Amniotic stem cell (primary cell): ENCODE measurements at regions not wholly inside any gene's neighbourhood (a gene's known extent, or its start where the extent isn't known, plus 50 kb on each side); places are given as distances from the start of the nearest gene placed in this dataset.
"Not testable (repeated sequence)": the region's sequence is repeated elsewhere in the genome, so short reads cannot be mapped to it uniquely, and the experiment has no call there.

ENCODE experiments used
- DNase-seq: peaks from one replicate; lab custom pipeline; 2025; lab: John Stamatoyannopoulos, UW

DNA sequence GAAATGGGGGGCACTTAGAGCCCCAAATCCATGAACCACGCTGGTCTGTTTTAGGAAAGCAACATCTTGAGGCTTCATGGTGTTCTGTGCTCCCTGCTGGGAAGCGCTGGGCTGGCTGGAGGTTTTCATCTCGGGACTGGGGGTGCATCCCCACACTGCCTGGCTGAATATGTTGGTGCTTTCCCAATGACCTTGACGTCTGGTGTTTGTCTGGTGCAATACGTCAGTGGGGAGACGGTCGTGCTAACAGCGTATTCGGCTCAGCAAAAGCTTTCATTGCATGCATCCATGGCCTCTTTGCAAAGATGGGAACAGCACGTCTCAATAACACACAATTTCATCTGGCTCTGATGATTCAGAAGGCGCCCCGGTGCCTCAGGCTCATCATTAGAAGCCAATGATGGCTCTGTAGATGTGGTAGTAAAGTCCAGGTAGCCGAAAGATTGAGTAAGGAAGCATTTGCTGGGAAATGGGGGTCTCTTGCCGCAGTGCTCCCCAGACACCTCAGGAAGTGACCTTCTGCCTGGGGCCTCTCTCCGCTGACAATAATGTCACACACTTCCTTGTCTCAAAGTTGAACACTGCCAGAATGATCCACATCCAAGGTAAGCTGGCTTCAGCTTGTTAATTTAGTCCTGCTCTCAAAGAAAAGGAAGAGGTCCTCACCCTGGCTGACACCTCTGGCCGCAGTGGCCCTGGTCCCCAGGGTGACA lies 97.7 kb downstream of the ING1 start:
- DNase-seq: no peak

DNA sequence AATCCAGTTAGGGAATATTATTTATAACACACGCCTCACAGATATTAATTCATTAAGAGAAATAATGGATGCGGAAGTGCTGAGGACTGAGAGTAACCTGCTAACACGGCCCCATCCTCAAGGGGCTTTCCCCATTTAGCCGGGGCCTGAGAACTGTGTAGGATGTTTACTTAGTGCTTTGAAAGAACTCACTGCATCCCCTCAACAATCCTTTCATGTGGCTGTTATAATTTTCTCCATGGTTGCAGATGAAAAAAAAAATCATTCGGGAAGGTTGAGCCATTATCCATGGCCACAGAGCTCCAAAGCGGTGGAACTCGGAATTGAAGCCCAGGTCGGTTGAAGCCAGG lies 98.2 kb downstream of the ING1 start:
- DNase-seq: no peak

DNA sequence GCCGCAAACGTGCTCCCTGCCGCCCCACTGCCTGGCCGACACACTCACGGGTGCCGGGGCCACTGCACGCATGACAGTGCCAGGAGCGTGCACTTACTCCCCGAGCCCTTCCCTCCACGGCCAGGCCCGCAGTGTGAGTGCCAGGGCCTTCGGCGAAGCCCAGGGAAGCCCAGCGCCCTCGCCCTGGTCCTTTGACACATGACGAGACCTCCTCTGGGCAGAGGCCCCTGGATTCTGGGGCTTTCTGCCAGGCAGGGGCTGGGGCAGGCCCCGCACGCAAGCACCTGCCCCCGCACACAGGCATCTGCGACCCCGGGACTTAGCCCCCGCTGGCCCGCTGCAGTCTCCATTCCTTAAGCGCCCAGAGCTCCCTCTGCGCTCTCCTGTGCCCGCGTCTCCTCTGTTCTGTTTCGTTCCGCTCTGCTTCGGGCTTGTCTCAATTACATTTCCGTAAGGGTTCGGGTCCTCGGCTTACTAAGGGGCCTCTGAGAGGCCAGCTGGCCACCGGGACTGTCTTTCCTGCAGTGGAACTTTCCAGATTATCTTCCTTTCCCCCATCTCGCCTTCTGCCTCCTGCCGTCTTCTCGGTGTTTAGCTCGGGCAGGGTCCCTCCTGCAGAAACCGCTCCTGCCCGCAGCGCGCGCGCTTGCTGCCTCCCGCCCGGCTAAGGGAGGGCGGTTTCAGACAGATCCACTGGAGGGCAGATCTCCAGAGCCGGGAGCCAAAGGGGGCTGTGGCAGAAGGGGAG lies 98.8 kb downstream of the ING1 start:
- DNase-seq: no peak

DNA sequence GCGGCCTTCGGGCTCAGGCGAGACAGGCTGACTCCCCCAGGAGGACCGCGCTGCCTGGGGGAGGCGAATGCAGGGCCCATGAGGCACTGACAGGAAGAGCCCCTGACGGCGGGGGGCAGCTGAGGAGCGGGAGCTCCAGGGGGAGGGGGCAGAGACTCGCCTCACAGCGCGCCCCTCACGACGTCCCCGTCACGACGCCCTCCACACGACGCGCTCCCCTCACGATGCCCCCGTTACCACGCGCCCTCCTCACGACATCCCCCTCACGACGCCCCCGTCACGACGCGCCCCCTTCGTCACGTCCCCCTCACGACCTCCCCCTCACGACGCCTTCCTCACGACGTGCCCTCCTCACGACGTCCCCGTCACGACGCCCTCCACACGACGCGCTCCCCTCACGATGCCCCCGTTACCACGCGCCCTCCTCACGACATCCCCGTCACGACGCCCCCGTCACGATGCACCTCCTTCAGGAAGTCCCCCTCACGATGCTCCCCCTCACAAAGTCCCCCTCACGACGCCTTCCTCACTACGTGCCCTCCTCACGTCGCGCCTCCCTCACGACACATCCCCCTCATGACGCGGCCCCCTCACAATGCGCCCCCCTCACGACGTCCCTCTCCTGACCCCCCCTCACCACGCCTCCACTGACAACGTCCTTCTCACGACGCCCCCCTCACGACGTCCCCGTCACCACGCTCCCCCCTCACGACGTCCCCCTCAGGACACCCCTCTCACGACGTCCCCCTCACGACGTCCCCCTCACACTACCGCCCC lies 99.6 kb downstream of the ING1 start:
- no peak for DNase-seq

DNA sequence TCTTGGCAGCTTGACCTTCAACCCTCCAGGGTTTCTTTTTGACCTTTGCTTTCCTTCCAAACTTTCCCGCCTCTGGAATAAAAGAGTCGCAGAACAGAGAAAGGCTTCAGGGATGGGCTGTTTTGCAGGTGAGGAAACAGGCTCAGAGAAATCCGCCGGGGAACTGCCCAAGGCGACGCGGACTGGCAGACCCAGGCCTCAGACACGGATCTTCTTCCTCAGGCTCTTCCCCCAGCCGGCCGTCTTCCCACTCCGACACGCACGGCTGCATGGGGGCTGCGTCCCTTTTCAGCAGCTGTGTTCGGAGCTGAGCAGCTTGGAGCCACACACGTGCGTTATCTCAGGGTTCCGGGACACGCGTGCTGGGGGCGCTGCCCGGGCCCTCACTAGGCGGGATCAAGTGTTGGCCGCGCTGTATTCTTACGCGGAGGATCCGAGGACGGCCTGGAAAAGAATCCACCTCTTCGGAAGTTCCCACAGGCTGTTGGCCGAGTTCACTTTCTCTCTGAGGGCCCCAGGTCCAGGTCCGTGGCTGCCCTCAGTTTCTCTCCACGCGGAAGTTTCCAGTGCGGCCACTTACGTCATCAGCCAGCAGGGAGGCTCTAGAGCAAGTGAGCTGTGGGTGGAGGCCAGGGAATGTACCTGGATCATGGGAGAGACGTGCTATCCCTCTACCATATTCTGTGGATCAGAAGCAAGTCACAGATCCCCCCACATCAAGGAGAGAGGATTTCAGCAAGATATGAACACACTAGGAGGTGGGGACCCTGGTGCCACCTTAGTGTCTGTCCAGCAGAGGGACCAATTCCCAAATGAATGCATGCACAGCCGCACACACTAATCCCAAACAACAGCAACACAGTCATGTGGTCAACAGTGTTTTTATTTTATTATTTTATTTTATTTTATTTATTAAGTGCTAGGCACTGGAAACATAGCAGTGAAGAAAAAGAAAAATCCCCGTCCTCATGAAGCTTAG lies 100.4 kb downstream of the ING1 start:
- DNase-seq: no peak

DNA sequence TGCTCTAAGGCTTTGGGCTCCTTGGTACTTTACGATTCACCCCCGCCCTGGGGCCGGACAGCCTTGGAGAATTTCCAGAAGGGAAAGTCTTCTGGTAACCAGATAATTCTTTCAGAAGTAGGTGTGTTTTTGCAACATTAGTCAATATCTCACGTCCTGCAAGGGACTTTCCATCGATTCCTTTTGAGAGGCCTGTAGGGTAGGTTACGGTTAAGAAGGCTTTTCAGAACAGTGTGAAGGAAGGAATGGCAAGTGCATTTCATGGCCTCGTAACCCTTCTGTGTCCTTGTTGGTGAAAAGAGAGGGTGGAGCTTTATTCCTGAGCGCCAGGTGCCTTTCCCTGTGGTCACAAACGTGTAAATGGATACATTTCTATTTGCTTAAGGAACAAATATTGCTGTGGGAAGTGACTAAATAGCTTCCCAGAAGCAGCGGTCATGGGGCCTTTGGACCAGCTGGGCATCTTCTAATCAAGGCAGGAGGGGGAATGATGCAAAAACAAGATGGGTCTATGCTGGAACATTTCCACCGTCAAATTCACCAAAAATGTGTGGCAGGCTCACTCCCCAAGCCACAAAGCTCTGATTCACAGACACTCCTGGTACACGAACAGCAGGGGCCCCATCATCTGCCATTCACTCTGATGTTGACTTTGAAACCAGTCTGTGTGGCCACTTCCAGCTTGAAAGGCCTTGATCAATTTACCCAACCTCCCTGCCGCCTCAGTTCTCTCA lies 99.2 kb downstream of the ANKRD10 start:
- no peak for DNase-seq

DNA sequence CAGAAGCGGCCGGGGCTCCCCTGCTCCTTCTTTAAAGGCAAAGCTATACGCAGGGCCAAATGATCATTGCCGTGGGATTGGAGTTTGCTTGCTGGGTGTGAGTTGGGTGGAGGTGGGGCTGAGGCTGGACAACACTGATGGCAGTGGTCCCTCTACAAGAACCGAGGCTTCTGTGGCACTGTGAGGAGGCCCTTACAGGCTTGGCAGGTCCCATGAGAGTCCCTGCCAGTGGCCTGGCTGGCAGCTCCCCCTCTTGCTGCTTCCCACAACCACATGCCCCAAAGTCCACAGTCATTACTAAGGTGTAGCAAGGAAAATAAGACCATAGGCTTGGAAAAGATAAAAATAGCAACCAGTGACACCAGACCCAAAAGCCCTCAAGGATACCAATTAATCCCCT lies 98.4 kb downstream of the ANKRD10 start:
- DNase-seq: no peak

DNA sequence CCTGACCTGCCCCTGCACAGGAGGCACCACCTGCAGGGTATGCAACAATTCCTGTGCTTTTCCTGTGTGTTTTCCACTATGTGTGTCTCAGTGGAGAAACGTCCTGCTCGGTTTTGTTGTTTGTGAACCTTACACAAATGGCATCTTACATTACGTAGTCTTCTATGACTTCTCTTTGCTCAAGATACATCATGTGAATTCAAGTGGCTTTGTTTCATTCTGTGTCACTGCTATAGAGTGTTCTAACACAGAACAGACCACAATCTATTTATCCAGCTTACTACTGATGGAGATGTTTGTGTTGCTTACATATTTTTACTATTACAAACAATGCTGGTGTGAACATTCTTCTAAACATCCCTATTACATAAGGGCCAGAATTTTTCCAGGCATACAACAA lies 97.7 kb downstream of the ANKRD10 start:
- no peak for DNase-seq

DNA sequence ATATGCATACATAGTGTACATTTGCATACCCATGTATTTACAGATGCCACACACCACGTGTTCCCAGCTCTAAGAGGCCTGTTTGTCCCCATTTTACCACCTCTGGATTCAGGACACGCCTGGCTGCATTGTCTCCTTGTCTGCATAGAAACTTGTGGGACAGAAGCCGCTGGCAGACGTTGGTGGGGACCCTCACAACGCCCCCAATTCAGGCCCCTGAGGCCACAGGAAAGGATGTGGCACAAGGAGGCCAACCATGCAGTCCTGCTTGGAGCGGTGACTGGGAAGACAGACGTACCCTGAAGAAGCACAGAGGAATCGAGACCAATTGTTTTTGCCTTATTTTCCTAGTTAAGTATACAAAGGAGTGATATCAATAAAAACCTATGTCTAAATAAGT lies 96.1 kb downstream of the ANKRD10 start:
- DNase-seq: no peak

DNA sequence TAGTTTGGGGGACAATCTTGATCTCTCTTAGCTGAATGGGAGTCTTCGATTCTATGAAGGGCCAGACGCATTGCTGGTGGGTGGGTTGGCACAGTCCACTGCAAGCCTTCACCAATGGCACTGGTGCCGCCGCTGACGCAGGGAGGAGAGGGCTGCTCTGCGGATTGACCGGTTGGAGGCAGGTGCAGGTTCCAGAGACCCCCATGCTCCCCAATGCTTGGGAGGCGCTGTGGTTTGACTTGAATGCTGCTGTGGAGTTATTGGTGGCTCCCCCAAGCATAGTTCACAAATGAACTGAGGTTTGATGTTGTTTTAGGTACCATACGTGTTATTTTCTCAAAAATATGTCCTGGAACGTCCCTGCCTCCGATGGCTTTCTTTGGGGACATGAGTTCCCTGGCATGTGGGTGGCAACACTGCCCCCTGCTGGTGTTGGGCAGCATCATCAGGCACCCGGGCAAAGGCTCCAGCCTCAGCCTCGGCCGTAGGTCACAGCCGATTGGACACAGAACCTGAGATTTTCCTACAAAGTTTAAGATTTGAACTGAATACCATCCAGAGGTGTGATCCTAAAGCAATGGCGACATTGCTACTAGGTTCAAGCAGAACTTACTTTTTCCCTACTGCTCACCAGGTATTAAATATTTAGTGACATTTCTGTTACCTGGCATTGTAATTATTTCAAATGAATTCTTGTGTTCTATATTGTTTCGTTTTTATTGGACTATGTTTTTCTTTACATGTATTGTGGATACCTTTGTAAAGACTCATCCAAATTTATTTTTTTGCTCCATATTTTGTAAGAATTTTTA lies 95.5 kb downstream of the ANKRD10 start:
- DNase-seq: peak; percentile 5

DNA sequence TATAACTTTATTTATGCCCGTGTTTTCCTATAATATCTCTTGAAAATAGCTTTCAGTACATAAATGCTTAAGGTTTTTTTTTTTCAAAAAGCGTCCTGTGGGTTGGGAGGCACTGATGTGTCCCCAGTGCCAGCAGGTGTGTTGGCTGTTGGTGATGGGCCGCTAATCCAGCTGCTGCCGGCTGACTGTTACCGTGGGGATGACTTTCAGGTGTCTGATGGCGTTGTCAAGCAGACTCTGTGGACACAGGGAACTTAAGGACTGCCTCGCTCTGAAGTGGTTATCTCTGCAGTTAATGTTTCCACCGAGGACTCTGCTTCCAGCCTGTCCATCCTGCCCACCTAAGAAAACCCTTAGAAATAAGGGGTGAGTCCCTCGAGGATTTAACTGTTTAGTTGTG lies 94.5 kb downstream of the ANKRD10 start:
- DNase-seq: no peak

DNA sequence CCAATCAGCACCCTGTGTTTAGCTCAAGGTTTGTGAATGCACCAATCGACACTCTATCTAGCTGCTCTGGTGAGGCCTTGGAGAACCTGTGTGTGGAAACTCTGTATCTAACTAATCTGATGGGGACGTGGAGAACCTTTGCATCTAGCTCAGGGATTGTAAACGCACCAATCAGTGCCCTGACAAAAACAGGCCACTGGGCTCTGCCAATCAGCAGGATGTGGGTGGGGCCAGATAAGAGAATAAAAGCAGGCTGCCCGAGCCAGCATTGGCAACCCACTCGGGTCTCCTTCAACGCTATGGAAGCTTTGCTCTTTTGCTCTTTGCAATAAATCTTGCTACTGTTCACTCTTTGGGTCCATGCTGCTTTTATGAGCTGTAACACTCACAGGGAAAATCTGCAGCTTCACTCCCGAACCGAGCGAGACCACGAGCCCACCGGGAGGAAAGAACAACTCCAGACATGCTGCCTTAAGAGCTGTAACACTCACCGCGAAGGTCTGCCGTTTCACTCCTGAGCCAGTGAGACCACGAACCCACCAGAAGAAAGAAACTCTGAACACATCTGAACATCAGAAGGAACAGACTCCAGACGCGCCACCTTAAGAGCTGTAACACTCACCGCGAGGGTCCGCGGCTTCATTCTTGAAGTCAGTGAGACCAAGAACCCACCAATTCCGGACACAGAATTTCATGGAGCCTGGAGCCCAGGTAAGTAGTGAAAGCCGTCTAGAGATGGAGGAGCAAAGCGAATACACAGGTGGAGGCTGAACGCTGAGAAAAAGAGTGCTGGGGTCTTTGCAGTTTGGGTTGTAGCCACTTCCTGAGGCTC lies 92.8 kb downstream of the ANKRD10 start:
- not testable (repeated sequence) for DNase-seq

DNA sequence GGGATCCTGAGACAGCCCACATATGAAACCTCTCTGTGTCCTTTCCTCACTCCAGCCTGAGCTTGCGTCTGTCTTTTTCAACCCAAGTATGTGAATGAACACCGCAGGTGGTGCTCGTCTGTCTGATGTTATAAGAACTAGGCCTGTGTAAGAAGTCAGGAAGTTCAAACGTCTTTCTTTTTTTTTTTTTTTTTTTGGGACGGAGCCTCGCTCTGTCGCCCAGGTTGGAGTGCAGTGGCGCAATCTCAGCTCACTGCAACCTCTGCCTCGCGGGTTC lies 92.3 kb downstream of the ANKRD10 start:
- DNase-seq: no peak

DNA sequence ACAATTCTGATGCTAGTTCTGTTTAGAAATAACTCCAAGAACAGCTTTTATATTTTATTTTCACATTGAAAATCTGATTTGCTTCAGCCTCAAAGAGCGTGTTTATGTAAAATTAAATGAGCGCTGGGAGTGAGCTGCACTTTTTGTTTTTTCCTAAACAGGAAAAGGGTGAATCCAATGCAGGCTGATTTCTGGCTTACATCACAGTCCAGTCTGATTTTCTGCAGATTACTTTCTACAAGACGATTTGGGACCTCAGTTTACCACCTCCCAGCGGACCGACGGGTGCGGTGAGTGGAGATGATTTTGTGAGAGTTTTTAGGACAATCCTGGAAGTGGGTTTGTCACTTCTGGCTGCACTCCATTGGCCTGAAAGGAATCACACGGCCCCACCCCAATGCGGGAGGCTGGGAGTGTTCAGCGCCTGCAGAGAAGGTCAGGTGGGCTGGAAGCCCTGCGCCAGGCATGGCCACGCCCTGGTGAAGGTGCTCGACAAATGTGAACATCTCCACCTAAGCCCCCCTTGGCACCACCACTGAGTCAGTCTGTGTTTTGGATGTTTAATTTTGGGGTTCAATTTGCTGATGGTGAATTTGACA lies 90.1 kb downstream of the ANKRD10 start:
- DNase-seq: no peak

DNA sequence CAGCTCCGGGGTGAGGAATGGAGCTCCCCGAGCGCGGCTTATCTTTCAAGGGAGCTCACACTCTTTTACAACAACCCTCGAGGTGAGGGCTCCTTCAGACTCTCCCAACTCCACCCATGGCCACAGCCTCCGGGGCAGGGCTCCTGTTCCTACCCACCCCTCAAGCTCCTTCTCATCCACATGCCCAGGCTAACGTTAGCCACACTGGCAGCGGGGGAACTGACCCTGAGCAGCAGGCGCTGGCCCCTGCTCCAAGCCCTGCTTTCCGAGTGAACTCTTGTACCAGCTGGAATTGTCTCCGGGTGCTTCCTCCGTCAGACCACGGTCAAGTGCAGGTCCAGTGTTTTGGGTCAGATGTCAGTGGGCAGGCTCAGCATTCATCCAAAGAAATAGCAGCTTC lies 89.4 kb downstream of the ANKRD10 start:
- DNase-seq: no peak

DNA sequence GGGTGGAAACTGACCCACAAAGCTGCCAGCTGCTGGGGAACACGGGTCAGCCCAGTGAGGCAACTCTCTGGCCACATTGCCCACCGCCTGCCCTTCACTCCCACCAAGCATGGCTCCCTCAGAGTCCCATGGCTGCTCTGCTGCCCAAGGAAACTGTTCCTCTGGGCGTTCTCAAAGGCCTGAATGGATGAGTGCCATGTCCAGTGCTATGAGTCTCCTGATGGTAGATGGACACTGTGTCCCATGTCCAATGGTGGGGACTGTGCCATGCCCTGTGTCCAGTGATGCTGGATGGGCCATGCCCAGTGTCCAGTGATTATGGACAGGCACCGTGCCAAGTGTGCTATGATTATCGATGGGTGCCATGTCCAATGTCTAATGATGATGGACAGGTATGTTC lies 88.8 kb downstream of the ANKRD10 start:
- DNase-seq: no peak

DNA sequence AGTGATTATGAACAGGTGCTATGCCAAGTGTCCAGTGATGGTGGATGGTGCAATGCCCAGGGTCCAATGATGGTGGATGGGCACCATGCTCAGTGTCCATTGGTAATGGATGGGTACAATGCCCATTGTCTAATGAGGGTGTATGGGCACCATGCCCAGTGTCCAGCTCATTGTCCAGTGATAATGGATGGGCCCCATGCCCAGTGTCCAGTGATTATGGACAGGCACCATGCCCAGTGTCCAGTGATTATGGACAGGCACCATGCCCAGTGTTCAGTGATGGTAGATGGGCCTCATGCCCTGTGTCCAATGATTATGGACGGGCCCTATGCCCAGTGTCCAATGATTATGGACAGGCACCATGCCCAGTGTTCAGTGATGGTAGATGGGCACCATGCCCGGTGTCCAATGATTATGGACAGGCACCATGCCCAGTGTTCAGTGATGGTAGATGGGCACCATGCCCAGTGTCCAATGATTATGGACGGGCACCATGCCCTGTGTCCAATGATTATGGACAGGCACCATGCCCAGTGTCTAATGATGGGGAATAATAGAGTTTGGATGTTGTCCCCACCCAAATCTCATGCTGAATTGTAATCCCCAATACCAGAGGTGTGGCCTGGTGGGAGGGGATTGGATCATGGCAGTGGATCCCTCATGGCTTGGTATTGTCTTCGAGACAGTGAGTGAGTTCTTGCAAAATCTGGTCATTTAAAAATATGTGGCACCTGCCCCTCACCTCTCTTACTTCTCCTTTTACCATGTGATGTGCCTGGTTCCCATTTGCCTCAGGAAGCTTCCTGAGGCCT lies 87.8 kb downstream of the ANKRD10 start:
- no peak for DNase-seq
